ENCODE measurements at regions not wholly inside any gene's neighbourhood (a gene's known extent, or its start where the extent isn't known, plus 50 kb on each side); places are given as distances from the start of the nearest gene placed in this dataset.

GRCh38 chr11:27266125-27266524 is 96.9 kb downstream of the CCDC34 start:
- no peaks in the 10 kb centered on the region for H3K27me3 ChIP-seq
- H3K9me3 ChIP-seq, result no peaks in the 10 kb centered on the region
- intact Hi-C loops (cut with DNase I; ENCODE audit: low total_unique reads), result no loop called here
- no peak overlapping the region for H3K4me3 ChIP-seq
- no peak for DNase-seq
- TF ChIP-seq POLR2A (IDR thresholded peaks at IDR 0.05), result no peak
- no peak for TF ChIP-seq CTCF (IDR thresholded peaks at IDR 0.05)
- H3K36me3 ChIP-seq, result no peaks in the 10 kb centered on the region
- no peak overlapping the region for H3K27ac ChIP-seq
- H3K4me1 ChIP-seq, result no peaks in the 10 kb centered on the region

GRCh38 chr11:27263986-27264385 is 99.0 kb downstream of the CCDC34 start:
- intact Hi-C loops (cut with DNase I; ENCODE audit: low total_unique reads), result no loop called here
- Histone ChIP-seq H3K4me1 (no peaks in the 10 kb centered on the region), H3K9me3 (no peaks in the 10 kb centered on the region), H3K4me3 (no peak overlapping the region), H3K27ac (no peak overlapping the region), H3K27me3 (no peaks in the 10 kb centered on the region), H3K36me3 (no peaks in the 10 kb centered on the region)
- TF ChIP-seq POLR2A (IDR thresholded peaks at IDR 0.05) (no peak), CTCF (IDR thresholded peaks at IDR 0.05) (no peak)
- no peak for DNase-seq

GRCh38 chr11:27263046-27263445 is 100.0 kb downstream of the CCDC34 start:
- intact Hi-C loops (cut with DNase I; ENCODE audit: low total_unique reads), result no loop called here

GRCh38 chr11:27255447-27255828 is 107.6 kb downstream of the CCDC34 start:
- Histone ChIP-seq H3K4me1 (no peaks in the 10 kb centered on the region), H3K27ac (no peak overlapping the region), H3K36me3 (no peaks in the 10 kb centered on the region), H3K27me3 (no peaks in the 10 kb centered on the region), H3K9me3 (no peaks in the 10 kb centered on the region), H3K4me3 (no peak overlapping the region)
- TF ChIP-seq CTCF (IDR thresholded peaks at IDR 0.05), result no peak
- intact Hi-C loops (cut with DNase I; ENCODE audit: low total_unique reads), result no loop called here
- no peak for DNase-seq

More at GRCh38 chr11:27263046-27263445, 100.0 kb downstream of the CCDC34 start:
- Histone ChIP-seq H3K4me3 (no peak overlapping the region), H3K27me3 (no peaks in the 10 kb centered on the region), H3K9me3 (no peaks in the 10 kb centered on the region), H3K27ac (no peak overlapping the region), H3K4me1 (no peaks in the 10 kb centered on the region), H3K36me3 (no peaks in the 10 kb centered on the region)
- no peak for DNase-seq
- no peak for TF ChIP-seq POLR2A (IDR thresholded peaks at IDR 0.05)
- no peak for TF ChIP-seq CTCF (IDR thresholded peaks at IDR 0.05)

GRCh38 chr11:27254744-27255446 is 108.1 kb downstream of the CCDC34 start:
- intact Hi-C loops (cut with DNase I; ENCODE audit: low total_unique reads), result no loop called here
- no peak overlapping the region for H3K4me3 ChIP-seq
- DNase-seq, result no peak
- no peaks in the 10 kb centered on the region for H3K27me3 ChIP-seq
- H3K36me3 ChIP-seq, result no peaks in the 10 kb centered on the region
- no peak overlapping the region for H3K27ac ChIP-seq
- no peaks in the 10 kb centered on the region for H3K4me1 ChIP-seq
- no peaks in the 10 kb centered on the region for H3K9me3 ChIP-seq
- TF ChIP-seq POLR2A (IDR thresholded peaks at IDR 0.05) (no peak), CTCF (IDR thresholded peaks at IDR 0.05) (no peak)

Measured in uterus (tissue), 3 donors.